NT2/D1 (cell line): ENCODE measurements at regions not wholly inside any gene's neighbourhood (a gene's known extent, or its start where the extent isn't known, plus 50 kb on each side); places are given as distances from the start of the nearest gene placed in this dataset.

ENCODE experiments used
- YY1 ChIP-seq: IDR thresholded peaks from 2 replicates; pipeline ENCODE4 v1.6.1; 2011; ENCODE audit not compliant: insufficient read length, insufficient read depth
- ZNF274 ChIP-seq: IDR thresholded peaks from 2 replicates; pipeline ENCODE4 v1.6.1; 2011; ENCODE audit warnings: mild to moderate bottlenecking, low read depth, low read length

- TF ChIP-seq ZNF274, result no peak
- no peak for TF ChIP-seq YY1
Observed at GRCh38 chr10:55627501-55628051, 733.5 kb downstream of the ZWINT start.
